ENCODE measurements at regions not wholly inside any gene's neighbourhood (a gene's known extent, or its start where the extent isn't known, plus 50 kb on each side); places are given as distances from the start of the nearest gene placed in this dataset.

DNA sequence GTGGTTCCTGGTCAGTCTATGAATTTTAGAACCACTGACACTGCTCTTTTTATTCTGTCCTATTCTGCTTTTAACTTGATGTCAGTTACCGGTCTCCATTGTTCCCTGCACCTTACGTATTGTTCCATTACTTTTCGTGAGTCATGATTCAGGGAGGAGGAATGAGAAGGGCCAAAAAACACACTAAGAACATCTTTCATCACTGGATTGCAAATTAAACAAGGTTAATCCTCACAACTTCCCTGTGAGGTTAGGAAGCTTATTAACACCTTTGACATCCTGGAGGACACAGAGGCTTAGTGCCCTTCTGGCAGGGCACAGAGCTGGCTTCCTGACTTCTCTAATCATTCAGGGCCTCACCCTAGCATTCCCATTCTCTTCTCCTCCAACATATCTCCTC is 227.6 kb upstream of the SATB1 start:
- H3K4me3 ChIP-seq (ENCODE audit: extremely low read depth in 1 of 4, insufficient read depth in 2 of 4, low read depth in 3 of 4, low read length in 4 of 4) = no peak overlapping the region
- no peak overlapping the region for H4K5ac ChIP-seq (ENCODE audit: insufficient read length, low read depth, low read length)
- H3K23me2 ChIP-seq (ENCODE audit: low read depth, low read length) = no peaks in the 10 kb centered on the region
- H2BK12ac ChIP-seq (ENCODE audit: low read depth, low read length) = no peak overlapping the region
- POLR2A ChIA-PET (ENCODE audit: partially characterized antibody) = no interaction called here
- 81% methylated on average over 3 of the region's 3 CpGs; no CpG with 5 or more reads in 1 of the 2 experiments for WGBS, 2 experiments (ENCODE audit: extremely low coverage in 1 of 2, insufficient coverage in 1 of 2, insufficient read length in 1 of 2, insufficient replicate concordance in 2 of 2, low coverage in 1 of 2, low lambda C conversion rate in 2 of 2, missing lambda C conversion rate in 1 of 2)
- H2BK15ac ChIP-seq (ENCODE audit: low read length) = no peak overlapping the region
- CTCF ChIA-PET (ENCODE audit: partially characterized antibody) = no interaction called here
- no peaks in the 10 kb centered on the region for H3K36me3 ChIP-seq (ENCODE audit: control insufficient read depth in 2 of 4, insufficient read depth in 4 of 4, low read length in 3 of 4)
- H4K91ac ChIP-seq (replicated peaks; ENCODE audit: insufficient read length, low read length) = no peak overlapping the region
- no peak overlapping the region for H2BK5ac ChIP-seq (ENCODE audit: low read depth, low read length)
- H2AFZ ChIP-seq (ENCODE audit: low read length) = no peak overlapping the region
- H3K9ac ChIP-seq (replicated peaks in 1 of 4; ENCODE audit: extremely low read depth in 1 of 4, low read depth in 3 of 4, low read length in 3 of 4) = no peak overlapping the region
- H3K27me3 ChIP-seq (replicated peaks in 1 of 4; ENCODE audit: control insufficient read depth in 3 of 4, extremely low read depth in 1 of 4, insufficient read depth in 3 of 4, low read length in 3 of 4) = no peaks in the 10 kb centered on the region
- no peak overlapping the region for H3K14ac ChIP-seq (ENCODE audit: insufficient read length)
- no peak overlapping the region for H3K18ac ChIP-seq (ENCODE audit: extremely low read depth, low read length)
- FAIRE-seq = no peak
- TF ChIP-seq SAP30 (IDR thresholded peaks at IDR 0.05; ENCODE audit: insufficient read depth, insufficient replicate concordance, low read length) (no peak), ZNF274 (IDR thresholded peaks at IDR 0.05; ENCODE audit: borderline replicate concordance, extremely low read depth, low read length) (no peak), KDM4A (IDR thresholded peaks at IDR 0.05; ENCODE audit: low read depth, low read length, severe bottlenecking) (no peak), NANOG (IDR thresholded peaks at IDR 0.05; ENCODE audit: insufficient read depth, low read depth, low read length, poor library complexity, severe bottlenecking) (no peak), ATF2 (IDR thresholded peaks at IDR 0.05; ENCODE audit: low read length) (no peak), KDM5A (IDR thresholded peaks at IDR 0.05; ENCODE audit: low read length) (no peak), RFX5 (IDR thresholded peaks at IDR 0.05; ENCODE audit: borderline replicate concordance, low read depth, low read length) (no peak), SIX5 (IDR thresholded peaks at IDR 0.05; ENCODE audit: low read depth, low read length) (no peak), JUND (IDR thresholded peaks at IDR 0.05; ENCODE audit: low read length) (no peak)
- DNase-seq (ENCODE audit: low read depth in 1 of 2, low spot score in 2 of 2) = no peak
- no peak overlapping the region for H3K27ac ChIP-seq (ENCODE audit: low read depth, low read length)
- no peaks in the 10 kb centered on the region for H3K79me2 ChIP-seq (ENCODE audit: control insufficient read depth in 1 of 2, insufficient read depth in 2 of 2, low read length in 2 of 2)
- H3K4me2 ChIP-seq (ENCODE audit: insufficient read depth in 1 of 2, low read depth in 2 of 2, low read length in 2 of 2) = no peak overlapping the region
- H3K4ac ChIP-seq (replicated peaks; ENCODE audit: insufficient read length, low read depth, low read length) = no peak overlapping the region
- no peaks in the 10 kb centered on the region for H3K9me3 ChIP-seq (ENCODE audit: insufficient read depth in 2 of 2, low read depth in 1 of 2, low read length in 1 of 2)
- H4K20me1 ChIP-seq (replicated peaks in 1 of 2; ENCODE audit: control insufficient read depth in 1 of 2, insufficient read depth in 2 of 2, low read length in 2 of 2) = no peaks in the 10 kb centered on the region
- no peak overlapping the region for H4K8ac ChIP-seq (ENCODE audit: extremely low read depth, insufficient read depth, low read length)
- H2BK120ac ChIP-seq (replicated peaks; ENCODE audit: low read depth, low read length) = no peak overlapping the region
- no peaks in the 10 kb centered on the region for H3K4me1 ChIP-seq (replicated peaks in 1 of 4; ENCODE audit: control insufficient read depth in 3 of 4, insufficient read depth in 4 of 4, low read length in 3 of 4)
- no peak overlapping the region for H3K23ac ChIP-seq (ENCODE audit: insufficient read length)
- no peak overlapping the region for H2BK20ac ChIP-seq (ENCODE audit: low read length)
- H3K56ac ChIP-seq (replicated peaks; ENCODE audit: insufficient read length, low read depth, low read length) = no peak overlapping the region
- H2AK5ac ChIP-seq (ENCODE audit: low read depth, low read length) = no peak overlapping the region
- H3K79me1 ChIP-seq (ENCODE audit: low read depth, low read length) = no peaks in the 10 kb centered on the region

Data from H1 (cell line).